ENCODE measurements at regions not wholly inside any gene's neighbourhood (a gene's known extent, or its start where the extent isn't known, plus 50 kb on each side); places are given as distances from the start of the nearest gene placed in this dataset.

DNA sequence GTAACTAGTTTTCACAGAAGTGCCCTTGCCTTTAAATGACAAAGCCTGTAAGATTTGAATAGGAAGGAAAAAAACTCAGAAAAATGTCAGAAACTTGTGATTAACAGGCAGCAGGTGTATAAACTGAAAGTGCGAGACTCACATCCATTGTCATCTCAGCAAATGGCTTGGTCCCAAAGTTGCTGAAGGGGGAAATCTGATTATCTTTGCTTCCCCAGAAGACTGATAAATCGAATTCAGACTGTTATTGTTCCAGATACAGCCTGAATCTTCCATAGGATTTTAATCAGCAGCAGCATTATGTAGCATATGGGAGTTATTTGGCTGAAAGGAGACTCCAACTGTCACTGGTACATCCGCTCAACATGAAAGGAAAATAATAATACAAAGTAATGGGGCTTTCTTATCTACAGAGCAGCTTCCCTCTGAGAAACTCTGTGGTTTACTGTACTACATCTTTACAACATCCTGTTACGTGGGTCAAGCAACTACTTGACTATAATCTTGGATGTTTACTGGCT, 550.4 kb upstream of the CCDC54 start:
- TF ChIP-seq, protein P1, sequence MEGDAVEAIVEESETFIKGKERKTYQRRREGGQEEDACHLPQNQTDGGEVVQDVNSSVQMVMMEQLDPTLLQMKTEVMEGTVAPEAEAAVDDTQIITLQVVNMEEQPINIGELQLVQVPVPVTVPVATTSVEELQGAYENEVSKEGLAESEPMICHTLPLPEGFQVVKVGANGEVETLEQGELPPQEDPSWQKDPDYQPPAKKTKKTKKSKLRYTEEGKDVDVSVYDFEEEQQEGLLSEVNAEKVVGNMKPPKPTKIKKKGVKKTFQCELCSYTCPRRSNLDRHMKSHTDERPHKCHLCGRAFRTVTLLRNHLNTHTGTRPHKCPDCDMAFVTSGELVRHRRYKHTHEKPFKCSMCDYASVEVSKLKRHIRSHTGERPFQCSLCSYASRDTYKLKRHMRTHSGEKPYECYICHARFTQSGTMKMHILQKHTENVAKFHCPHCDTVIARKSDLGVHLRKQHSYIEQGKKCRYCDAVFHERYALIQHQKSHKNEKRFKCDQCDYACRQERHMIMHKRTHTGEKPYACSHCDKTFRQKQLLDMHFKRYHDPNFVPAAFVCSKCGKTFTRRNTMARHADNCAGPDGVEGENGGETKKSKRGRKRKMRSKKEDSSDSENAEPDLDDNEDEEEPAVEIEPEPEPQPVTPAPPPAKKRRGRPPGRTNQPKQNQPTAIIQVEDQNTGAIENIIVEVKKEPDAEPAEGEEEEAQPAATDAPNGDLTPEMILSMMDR (IDR thresholded peaks at IDR 0.05) = no peak
- no peak for TF ChIP-seq POLR2A (IDR thresholded peaks at IDR 0.05)

All from Peyer's patch (tissue), 4 donors.